HEK293 (cell line): ENCODE measurements at regions not wholly inside any gene's neighbourhood (a gene's known extent, or its start where the extent isn't known, plus 50 kb on each side); places are given as distances from the start of the nearest gene placed in this dataset.

Experiments used
- CTCF ChIA-PET: fragments of 350-600 bp; formaldehyde crosslinking; extraction: SDS; loops from one replicate; lab custom pipeline; 2021; ENCODE audit warnings: antibody characterized with exemption; lab: Yijun Ruan, JAX
- POLR2A ChIA-PET: fragments of 300-600 bp; formaldehyde crosslinking; extraction: SDS; loops from one replicate; lab custom pipeline; 2020; ENCODE audit warnings: antibody characterized with exemption, inconsistent platforms; lab: Yijun Ruan, JAX
- H3K27ac ChIP-seq: fragments of 200-500 bp; sonication (Bioruptor generic); 2 replicates; pipeline ENCODE4 v1.5.1; 2014; ENCODE audit warnings: low read depth, low read length, control low read depth, inconsistent platforms; ENCODE audit errors: extremely low read depth
- H3K36me3 ChIP-seq, 2 experiments: fragments of 200-500 bp in 1 of 2; sonication (Bioruptor generic) in 1 of 2; 1 replicate in 1 of 2; 2 replicates in 1 of 2; pipeline ENCODE4 v1.5.1; 2014 to 2017; ENCODE audit warnings: inconsistent platforms in 2 of 2, low read length in 2 of 2; ENCODE audit not compliant: control insufficient read depth in 2 of 2, insufficient read depth in 1 of 2
- H3K4me1 ChIP-seq: fragments of 200-500 bp; sonication (Bioruptor generic); 2 replicates; pipeline ENCODE4 v1.5.1; 2014; ENCODE audit warnings: mild to moderate bottlenecking, low read length, inconsistent platforms; ENCODE audit not compliant: control insufficient read depth, insufficient read depth
- H3K4me3 ChIP-seq: 2 replicates; pipeline ENCODE4 v1.5.1; 2011; ENCODE audit warnings: low read depth, mild to moderate bottlenecking, control low read depth, low read length, moderate library complexity
- H3K9me3 ChIP-seq: fragments of 200-500 bp; sonication (Bioruptor generic); 2 replicates; pipeline ENCODE4 v1.5.1; 2014; ENCODE audit warnings: low read depth, low read length, inconsistent platforms; ENCODE audit not compliant: control insufficient read depth, insufficient read depth
- KLF16 ChIP-seq: fragments of 450-650 bp; formaldehyde crosslinking; IDR thresholded peaks from 2 replicates; pipeline ENCODE4 v1.5.1; 2017; ENCODE audit warnings: missing biosample characterization, missing genetic modification characterization
- KLF9 ChIP-seq: fragments of 450-650 bp; formaldehyde crosslinking; IDR thresholded peaks from 2 replicates; pipeline ENCODE4 v1.5.1; 2016; ENCODE audit warnings: missing biosample characterization, missing genetic modification characterization, low read depth
- PBX3 ChIP-seq: sonication (generic); formaldehyde crosslinking; IDR thresholded peaks from 2 replicates; pipeline ENCODE4 v1.8.1; 2022; ENCODE audit warnings: mild to moderate bottlenecking, moderate library complexity, missing genetic modification reagents
- PRDM6 ChIP-seq: fragments of 450-650 bp; formaldehyde crosslinking; IDR thresholded peaks from 2 replicates; pipeline ENCODE4 v1.5.1; 2017; ENCODE audit warnings: missing biosample characterization, missing genetic modification characterization
- SP2 ChIP-seq: fragments of 450-650 bp; formaldehyde crosslinking; IDR thresholded peaks from 2 replicates; pipeline ENCODE4 v1.5.1; 2016; ENCODE audit warnings: missing biosample characterization, missing genetic modification characterization
- SP3 ChIP-seq: fragments of 450-650 bp; formaldehyde crosslinking; IDR thresholded peaks from 2 replicates; pipeline ENCODE4 v1.5.1; 2016; ENCODE audit warnings: missing biosample characterization, missing genetic modification characterization
- WT1 ChIP-seq: fragments of 450-650 bp; formaldehyde crosslinking; IDR thresholded peaks from 2 replicates; pipeline ENCODE4 v1.5.1; 2016; ENCODE audit warnings: missing biosample characterization, missing genetic modification characterization
- ZFP69B ChIP-seq: fragments of 450-650 bp; formaldehyde crosslinking; IDR thresholded peaks from 2 replicates; pipeline ENCODE4 v1.5.1; 2016; ENCODE audit warnings: missing biosample characterization, missing genetic modification characterization
- ZNF248 ChIP-seq: fragments of 450-650 bp; formaldehyde crosslinking; IDR thresholded peaks from 2 replicates; pipeline ENCODE4 v1.5.1; 2017; ENCODE audit warnings: missing biosample characterization, missing genetic modification characterization
- ZNF280C ChIP-seq: fragments of 450-650 bp; formaldehyde crosslinking; IDR thresholded peaks from 2 replicates; pipeline ENCODE4 v1.5.1; 2016; ENCODE audit warnings: missing biosample characterization, missing genetic modification characterization
- ZNF404 ChIP-seq: fragments of 450-650 bp; formaldehyde crosslinking; IDR thresholded peaks from 2 replicates; pipeline ENCODE4 v1.5.1; 2017; ENCODE audit warnings: missing biosample characterization, missing genetic modification characterization
- ZNF510 ChIP-seq: fragments of 450-650 bp; formaldehyde crosslinking; IDR thresholded peaks from 2 replicates; pipeline ENCODE4 v1.5.1; 2018; ENCODE audit warnings: mild to moderate bottlenecking, missing genetic modification characterization, missing biosample characterization; ENCODE audit not compliant: insufficient replicate concordance
- ZNF548 ChIP-seq: fragments of 450-650 bp; formaldehyde crosslinking; IDR thresholded peaks from 2 replicates; pipeline ENCODE4 v1.5.1; 2016; ENCODE audit warnings: missing biosample characterization, missing genetic modification characterization
- ZNF560 ChIP-seq: fragments of 450-650 bp; formaldehyde crosslinking; IDR thresholded peaks from 2 replicates; pipeline ENCODE4 v1.5.1; 2017; ENCODE audit warnings: missing biosample characterization, missing genetic modification characterization, borderline replicate concordance
- ZNF571 ChIP-seq: fragments of 450-650 bp; formaldehyde crosslinking; IDR thresholded peaks from 2 replicates; pipeline ENCODE4 v1.5.0; 2017; ENCODE audit warnings: missing biosample characterization, missing genetic modification characterization
- ZNF654 ChIP-seq: fragments of 450-650 bp; formaldehyde crosslinking; IDR thresholded peaks from 2 replicates; pipeline ENCODE4 v1.5.1; 2016; ENCODE audit warnings: low read depth, missing biosample characterization, missing genetic modification characterization
- ZNF704 ChIP-seq: fragments of 450-650 bp; formaldehyde crosslinking; IDR thresholded peaks from 2 replicates; pipeline ENCODE4 v1.5.1; 2016; ENCODE audit warnings: missing biosample characterization, missing genetic modification characterization
- ZNF837 ChIP-seq: fragments of 450-650 bp; formaldehyde crosslinking; IDR thresholded peaks from 2 replicates; pipeline ENCODE4 v1.5.1; 2016; ENCODE audit warnings: missing biosample characterization, missing genetic modification characterization

- Histone ChIP-seq H3K4me3 (no peak overlapping the region), H3K36me3 (no peaks in the 10 kb centered on the region), H3K27ac (no peak overlapping the region), H3K9me3 (no peaks in the 10 kb centered on the region), H3K4me1 (no peaks in the 10 kb centered on the region)
- ChIA-PET POLR2A (no interaction called here), CTCF (no interaction called here)
- TF ChIP-seq SP2, result no peak
- no peak for TF ChIP-seq SP3 (tag by site-specific recombination)
- no peak for TF ChIP-seq ZNF704 (tag by site-specific recombination)
- TF ChIP-seq ZNF404 (tag by site-specific recombination), result no peak
- TF ChIP-seq KLF9 (tag by site-specific recombination), result no peak
- TF ChIP-seq ZNF280C (tag by site-specific recombination), result no peak
- TF ChIP-seq KLF16 (tag by site-specific recombination), result no peak
- TF ChIP-seq ZNF548 (tag by site-specific recombination), result no peak
Measured at GRCh38 chr5:155268770-155269425, 255.3 kb downstream of the KIF4B start.

- H3K27ac ChIP-seq, result no peak overlapping the region
- CTCF ChIA-PET, result no interaction called here
Measured at GRCh38 chr5:155270725-155271124, 257.2 kb downstream of the KIF4B start.

GRCh38 chr5:155274484-155274883, 260.9 kb downstream of the KIF4B start:
- no peaks in the 10 kb centered on the region for H3K36me3 ChIP-seq
- ChIA-PET CTCF (interaction anchor here (0.5 kb wide), 1 partner anchor 87 kb away, joined by 3 read pairs; no protein-coding TSS in a partner anchor), POLR2A (no interaction called here)
- TF ChIP-seq ZNF560 (tag by site-specific recombination) (no peak), ZNF654 (tag by site-specific recombination) (no peak), PRDM6 (tag by site-specific recombination) (no peak)
- H3K9me3 ChIP-seq, result no peaks in the 10 kb centered on the region
- H3K4me1 ChIP-seq, result no peaks in the 10 kb centered on the region
- H3K27ac ChIP-seq, result no peak overlapping the region
- no peak overlapping the region for H3K4me3 ChIP-seq

More at GRCh38 chr5:155270725-155271124, 257.2 kb downstream of the KIF4B start:
- Histone ChIP-seq H3K36me3 (no peaks in the 10 kb centered on the region), H3K4me3 (no peak overlapping the region), H3K4me1 (no peaks in the 10 kb centered on the region), H3K9me3 (no peaks in the 10 kb centered on the region)
- POLR2A ChIA-PET, result no interaction called here
- TF ChIP-seq WT1 (tag by site-specific recombination), result no peak
- TF ChIP-seq ZNF837 (tag by site-specific recombination), result no peak
- TF ChIP-seq PBX3, result no peak
- no peak for TF ChIP-seq ZNF248 (tag by site-specific recombination)
- no peak for TF ChIP-seq ZNF571 (tag by site-specific recombination)
- no peak for TF ChIP-seq ZNF404 (tag by site-specific recombination)
- no peak for TF ChIP-seq ZNF510
- TF ChIP-seq ZFP69B (tag by site-specific recombination), result no peak
